PC-9 (cell line): ENCODE measurements at regions not wholly inside any gene's neighbourhood (a gene's known extent, or its start where the extent isn't known, plus 50 kb on each side); places are given as distances from the start of the nearest gene placed in this dataset.

ENCODE experiments used
- BruUV-seq: library from RNA; stranded (reverse); fragments of 400-500 nt; replicated peaks from 2 replicates; lab custom pipeline; 2021; lab: Mats Ljungman, UMichigan
- CTCF ChIA-PET: fragments of 300-600 bp; sonication (Branson Sonifier 250); formaldehyde crosslinking; loops from one replicate; lab custom pipeline; 2022; ENCODE audit warnings: antibody characterized with exemption; lab: Charles Lee
- POLR2A ChIA-PET: fragments of 300-600 bp; sonication (Branson Sonifier 250); formaldehyde crosslinking; loops from one replicate; lab custom pipeline; 2022; ENCODE audit warnings: antibody characterized with exemption; ENCODE audit not compliant: unreplicated experiment; lab: Charles Lee
- DNase-seq, 2 experiments: peaks; one replicate each; pipeline versions ENCODE4 v3.0.0 to v3.0.0-alpha.2; 2015 to 2022; ENCODE audit warnings: mixed read lengths in 1 of 2
- H2AFZ ChIP-seq: fragments of 200-600 bp; sonication (generic); 2 replicates; pipeline ENCODE4 v1.8.1; 2017; ENCODE audit warnings: antibody characterized with exemption
- H3F3A ChIP-seq: fragments of 200-600 bp; sonication (generic); 2 replicates; pipeline ENCODE4 v1.8.1; 2017; ENCODE audit warnings: antibody characterized with exemption, mild to moderate bottlenecking, low read depth; ENCODE audit not compliant: insufficient read depth
- H3K27ac ChIP-seq: fragments of 200-600 bp; sonication (generic); 2 replicates; pipeline ENCODE4 v1.6.1; 2016; ENCODE audit warnings: mixed run types
- H3K27me3 ChIP-seq: fragments of 200-600 bp; sonication (generic); 2 replicates; pipeline ENCODE4 v1.6.1; 2016; ENCODE audit warnings: low read depth, mixed run types; ENCODE audit not compliant: insufficient read depth
- H3K36me3 ChIP-seq: fragments of 200-600 bp; sonication (generic); 2 replicates; pipeline ENCODE4 v1.6.1; 2016; ENCODE audit warnings: low read depth, mixed run types
- H3K4me1 ChIP-seq: fragments of 200-600 bp; sonication (generic); replicated peaks from 2 replicates; pipeline ENCODE4 v1.6.1; 2016; ENCODE audit warnings: mixed run types; ENCODE audit not compliant: insufficient read depth
- H3K4me2 ChIP-seq: fragments of 200-600 bp; sonication (generic); 2 replicates; pipeline ENCODE4 v1.6.1; 2017; ENCODE audit warnings: mixed run types
- H3K4me3 ChIP-seq: fragments of 200-600 bp; sonication (generic); 2 replicates; pipeline ENCODE4 v1.6.1; 2016; ENCODE audit warnings: mixed run types
- H3K79me2 ChIP-seq: fragments of 200-600 bp; sonication (generic); 2 replicates; pipeline ENCODE4 v1.6.1; 2017; ENCODE audit warnings: low read depth, mixed run types
- H3K9me2 ChIP-seq: fragments of 200-600 bp; sonication (generic); 2 replicates; pipeline ENCODE4 v1.8.1; 2017; ENCODE audit warnings: mild to moderate bottlenecking; ENCODE audit not compliant: insufficient read depth
- H3K9me3 ChIP-seq: fragments of 200-600 bp; sonication (generic); 2 replicates; pipeline ENCODE4 v1.8.1; 2016; ENCODE audit warnings: low read depth; ENCODE audit not compliant: insufficient read depth
- H4K20me1 ChIP-seq: fragments of 200-600 bp; sonication (generic); 2 replicates; pipeline ENCODE4 v1.8.1; 2017; ENCODE audit not compliant: insufficient read depth
- EZH2 ChIP-seq: fragments of 200-600 bp; sonication (generic); IDR thresholded peaks from 2 replicates; pipeline ENCODE4 v1.8.0; 2017; ENCODE audit warnings: antibody characterized with exemption, low read depth
- intact Hi-C: fragments of 100-400 bp; cut with micrococcal nuclease; formaldehyde crosslinking; loops from one replicate; pipeline ENCODE4 v1.10.0; 2022; ENCODE audit not compliant: unreplicated experiment
- TF ChIP-seq, protein P1 (sequence below): fragments of 200-600 bp; sonication (generic); conservative IDR thresholded peaks from 2 replicates; pipeline ENCODE4 v1.6.1; 2017; ENCODE audit warnings: mixed run types, antibody characterized with exemption, mild to moderate bottlenecking, moderate library complexity

DNA sequence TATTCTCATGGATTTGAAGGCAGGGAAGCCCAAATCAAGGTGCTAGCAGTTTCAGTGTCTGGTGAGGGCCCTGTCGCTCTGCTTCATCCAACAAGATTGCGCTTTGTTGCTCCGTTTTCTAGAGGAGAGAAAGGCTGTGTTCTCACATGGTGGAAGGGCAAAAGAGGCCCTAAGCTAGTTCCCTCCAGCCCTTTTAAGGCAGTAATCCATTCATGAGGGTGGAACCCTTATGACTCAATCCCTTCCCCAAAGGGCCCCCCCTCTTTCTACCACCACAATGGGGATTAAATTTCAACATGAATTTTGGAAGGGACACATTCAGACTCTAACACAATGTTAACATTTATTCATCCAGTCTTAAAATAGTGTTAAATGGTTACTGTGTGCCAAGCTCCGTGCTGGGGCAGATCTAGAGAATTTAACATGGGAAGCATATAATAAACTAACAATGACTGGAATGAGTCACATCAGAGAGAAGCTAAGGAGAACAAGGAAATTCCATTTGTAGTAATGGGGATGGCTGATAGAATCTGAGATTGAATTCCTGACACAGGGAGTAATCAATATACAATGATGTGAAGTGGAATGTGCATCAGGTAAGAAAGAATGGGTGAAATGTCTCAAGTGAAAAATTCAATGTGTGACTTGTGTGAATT, 382.8 kb upstream of the ZNF608 start:
- no peaks in the 10 kb centered on the region; the same call in 1 of the 2 replicates for H3K9me3 ChIP-seq
- POLR2A ChIA-PET = no interaction called here
- H3K79me2 ChIP-seq = no peaks in the 10 kb centered on the region
- DNase-seq = peak in 1 of 2 experiments; percentile 61
- intact Hi-C loops = no loop called here
- CTCF ChIA-PET = no interaction called here
- H3K36me3 ChIP-seq = no peaks in the 10 kb centered on the region
- H3K4me3 ChIP-seq = no peak overlapping the region
- TF ChIP-seq, protein P1, sequence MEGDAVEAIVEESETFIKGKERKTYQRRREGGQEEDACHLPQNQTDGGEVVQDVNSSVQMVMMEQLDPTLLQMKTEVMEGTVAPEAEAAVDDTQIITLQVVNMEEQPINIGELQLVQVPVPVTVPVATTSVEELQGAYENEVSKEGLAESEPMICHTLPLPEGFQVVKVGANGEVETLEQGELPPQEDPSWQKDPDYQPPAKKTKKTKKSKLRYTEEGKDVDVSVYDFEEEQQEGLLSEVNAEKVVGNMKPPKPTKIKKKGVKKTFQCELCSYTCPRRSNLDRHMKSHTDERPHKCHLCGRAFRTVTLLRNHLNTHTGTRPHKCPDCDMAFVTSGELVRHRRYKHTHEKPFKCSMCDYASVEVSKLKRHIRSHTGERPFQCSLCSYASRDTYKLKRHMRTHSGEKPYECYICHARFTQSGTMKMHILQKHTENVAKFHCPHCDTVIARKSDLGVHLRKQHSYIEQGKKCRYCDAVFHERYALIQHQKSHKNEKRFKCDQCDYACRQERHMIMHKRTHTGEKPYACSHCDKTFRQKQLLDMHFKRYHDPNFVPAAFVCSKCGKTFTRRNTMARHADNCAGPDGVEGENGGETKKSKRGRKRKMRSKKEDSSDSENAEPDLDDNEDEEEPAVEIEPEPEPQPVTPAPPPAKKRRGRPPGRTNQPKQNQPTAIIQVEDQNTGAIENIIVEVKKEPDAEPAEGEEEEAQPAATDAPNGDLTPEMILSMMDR = no peak
- TF ChIP-seq EZH2 = no peak
- no TSS peak for BruUV-seq
- H3K27me3 ChIP-seq = no peaks in the 10 kb centered on the region
- H3K27ac ChIP-seq = no peak overlapping the region
- H3F3A ChIP-seq = no peaks in the 10 kb centered on the region
- no peak overlapping the region for H2AFZ ChIP-seq
- H3K9me2 ChIP-seq = no peaks in the 10 kb centered on the region
- no peaks in the 10 kb centered on the region for H4K20me1 ChIP-seq
- no peak overlapping the region for H3K4me2 ChIP-seq
- H3K4me1 ChIP-seq = no peaks in the 10 kb centered on the region

DNA sequence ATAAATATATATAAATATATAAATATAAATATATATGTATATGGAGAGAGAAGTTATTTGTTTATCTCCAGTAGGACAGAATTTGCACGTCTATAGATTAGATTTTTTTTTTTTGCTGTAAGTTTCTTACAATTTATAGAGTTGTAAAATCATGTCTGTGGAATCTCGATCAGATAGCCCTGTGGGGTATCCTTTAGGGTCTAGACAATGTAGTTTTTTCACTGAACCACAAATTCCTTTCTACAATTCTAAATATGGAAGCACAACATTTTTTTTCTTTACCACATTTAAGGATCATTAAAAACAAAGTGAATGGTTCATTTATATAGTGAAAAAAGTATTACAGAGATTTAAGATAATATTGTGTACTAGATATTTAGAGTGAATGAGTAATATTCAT, 384.2 kb upstream of the ZNF608 start:
- Histone ChIP-seq H3K4me2 (no peak overlapping the region), H3K4me3 (no peak overlapping the region), H4K20me1 (no peaks in the 10 kb centered on the region), H3F3A (no peaks in the 10 kb centered on the region), H3K27me3 (no peaks in the 10 kb centered on the region), H3K36me3 (no peaks in the 10 kb centered on the region), H3K4me1 (no peaks in the 10 kb centered on the region), H3K9me3 (no peaks in the 10 kb centered on the region; the same call in 1 of the 2 replicates), H3K9me2 (no peaks in the 10 kb centered on the region), H3K27ac (no peak overlapping the region), H3K79me2 (no peaks in the 10 kb centered on the region), H2AFZ (no peak overlapping the region)
- TF ChIP-seq, protein P1 = no peak
- no peak for TF ChIP-seq EZH2
- BruUV-seq = no TSS peak
- intact Hi-C loops = no loop called here
- no peak for DNase-seq
- CTCF ChIA-PET = no interaction called here
- POLR2A ChIA-PET = no interaction called here

DNA sequence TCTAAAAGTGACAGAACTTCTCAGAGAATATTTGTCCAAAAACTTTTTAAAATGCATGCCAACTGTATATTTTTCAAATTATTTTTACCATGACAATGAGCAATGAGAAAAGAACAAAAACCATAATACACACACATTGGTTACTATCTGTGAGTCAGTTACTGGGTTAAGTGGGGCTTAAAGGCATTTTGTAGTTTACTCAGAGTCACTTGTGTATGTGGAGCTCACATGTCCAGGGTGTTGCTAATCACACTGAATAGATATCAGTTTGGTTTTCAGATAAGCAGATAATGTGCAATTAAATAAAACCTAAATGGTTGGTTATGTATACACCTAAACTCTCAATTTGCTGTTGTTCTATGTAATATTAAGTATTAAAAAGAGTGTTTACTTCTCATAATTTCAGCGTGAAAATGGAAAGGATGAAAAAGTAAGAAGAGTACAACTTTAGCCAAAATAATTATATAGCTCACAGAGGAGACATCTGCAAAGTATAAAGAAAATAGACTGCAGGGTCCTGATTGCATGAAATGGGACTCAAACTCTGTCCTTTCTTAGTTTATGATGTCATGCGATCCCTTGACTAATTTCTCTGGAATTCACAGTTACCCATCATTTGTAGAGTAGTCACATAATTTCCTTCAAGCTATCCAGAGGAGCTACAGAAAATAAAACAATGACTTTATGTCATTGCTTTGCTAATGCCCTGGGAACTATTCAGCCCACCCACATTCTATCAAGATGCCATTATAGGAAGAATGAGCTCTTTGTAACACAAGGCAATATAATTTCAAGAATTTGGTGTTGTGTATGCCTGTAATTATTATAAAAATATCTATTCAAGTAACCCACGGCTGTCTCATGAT, 388.0 kb upstream of the ZNF608 start:
- no peaks in the 10 kb centered on the region for H3K4me1 ChIP-seq
- POLR2A ChIA-PET = no interaction called here
- no peak overlapping the region for H3K4me3 ChIP-seq
- TF ChIP-seq EZH2 = no peak
- H3F3A ChIP-seq = no peaks in the 10 kb centered on the region
- H3K36me3 ChIP-seq = no peaks in the 10 kb centered on the region
- no TSS peak for BruUV-seq
- H2AFZ ChIP-seq = no peak overlapping the region
- CTCF ChIA-PET = no interaction called here
- no peak for DNase-seq
- H3K9me3 ChIP-seq = no peaks in the 10 kb centered on the region; the same call in 1 of the 2 replicates
- H3K79me2 ChIP-seq = no peaks in the 10 kb centered on the region
- H3K9me2 ChIP-seq = no peaks in the 10 kb centered on the region
- no peak overlapping the region for H3K4me2 ChIP-seq
- no peaks in the 10 kb centered on the region for H4K20me1 ChIP-seq
- H3K27me3 ChIP-seq = no peaks in the 10 kb centered on the region
- H3K27ac ChIP-seq = no peak overlapping the region
- intact Hi-C loops = no loop called here
